ENCODE measurements at regions not wholly inside any gene's neighbourhood (a gene's known extent, or its start where the extent isn't known, plus 50 kb on each side); places are given as distances from the start of the nearest gene placed in this dataset.

DNA sequence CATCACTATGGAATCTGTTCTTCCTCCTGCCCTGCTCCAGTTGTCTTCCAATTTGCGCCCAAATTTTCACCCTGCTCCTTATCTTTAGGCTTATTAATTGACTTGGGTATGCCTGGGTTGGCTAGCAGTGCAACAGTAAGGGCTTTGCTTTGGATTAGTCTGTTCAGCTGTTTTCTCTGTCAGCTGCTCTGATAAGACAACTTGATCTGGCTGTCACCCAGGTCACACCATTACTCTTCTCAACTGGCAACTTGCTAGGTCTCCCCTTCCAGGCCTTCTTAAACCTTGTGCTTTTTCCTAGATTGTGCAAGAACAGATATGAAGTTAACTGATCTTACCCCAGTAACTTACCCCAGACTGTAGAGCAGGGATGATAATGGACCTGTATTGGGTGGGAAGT lies 357.8 kb upstream of the LARGE1 start:
- TF ChIP-seq CTCF (IDR thresholded peaks at IDR 0.05; ENCODE audit: low read depth, low read length), result no peak
- DNase-seq (ENCODE audit: extremely low read depth, low read depth), result no peak

- TF ChIP-seq CTCF (IDR thresholded peaks at IDR 0.05; ENCODE audit: low read depth, low read length), result no peak
- DNase-seq (ENCODE audit: extremely low read depth, low read depth), result no peak
Observed at GRCh38 chr22:34281738-34282137, 361.5 kb upstream of the LARGE1 start.

- DNase-seq (ENCODE audit: extremely low read depth, low read depth), result no peak
- no peak for TF ChIP-seq CTCF (IDR thresholded peaks at IDR 0.05; ENCODE audit: low read depth, low read length)
Observed at GRCh38 chr22:34283844-34284243, 363.6 kb upstream of the LARGE1 start.

DNA sequence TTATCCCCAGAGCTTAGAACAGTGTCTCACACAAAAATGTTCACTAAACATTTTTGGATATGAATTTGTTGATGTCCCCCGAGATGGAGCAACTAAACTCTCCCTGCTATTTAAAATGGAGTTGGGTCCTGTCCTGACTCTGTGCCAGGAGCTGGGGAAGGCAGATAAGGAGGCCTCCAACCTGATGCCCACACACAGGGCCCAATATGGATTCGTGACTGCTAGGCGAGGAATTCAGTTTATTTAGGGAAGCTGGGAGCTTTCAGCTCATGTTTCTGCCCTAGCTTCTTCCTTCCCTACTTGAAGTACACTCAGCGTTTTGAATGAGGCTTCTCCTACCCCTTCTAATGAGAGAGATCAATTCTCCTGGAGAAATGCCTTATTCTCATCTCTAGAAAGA lies 373.0 kb upstream of the LARGE1 start:
- DNase-seq (ENCODE audit: extremely low read depth, low read depth), result no peak
- no peak for TF ChIP-seq CTCF (IDR thresholded peaks at IDR 0.05; ENCODE audit: low read depth, low read length)

DNA sequence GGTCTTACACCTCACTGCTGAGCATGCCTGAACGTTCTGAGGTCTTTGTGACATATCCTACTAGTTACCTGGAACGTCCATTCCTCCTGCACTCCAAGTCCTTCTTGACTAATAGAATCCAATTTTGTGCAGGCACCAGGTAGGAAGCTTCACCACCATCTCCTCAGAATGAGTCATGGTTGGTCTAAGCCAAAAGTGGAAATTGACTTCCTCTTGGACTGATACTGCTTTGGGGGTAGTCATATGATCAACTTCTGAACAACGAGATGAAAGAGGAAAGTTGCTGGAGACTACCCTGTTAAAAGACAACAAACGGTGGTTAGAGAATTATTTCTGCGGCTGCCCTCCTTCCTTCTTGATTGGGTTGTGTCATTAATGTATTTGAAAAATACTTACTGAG lies 374.2 kb upstream of the LARGE1 start:
- DNase-seq (ENCODE audit: extremely low read depth, low read depth), result no peak
- no peak for TF ChIP-seq CTCF (IDR thresholded peaks at IDR 0.05; ENCODE audit: low read depth, low read length)

- DNase-seq (ENCODE audit: extremely low read depth, low read depth), result no peak
- TF ChIP-seq CTCF (IDR thresholded peaks at IDR 0.05; ENCODE audit: low read depth, low read length), result no peak
Observed at GRCh38 chr22:34294986-34295385, 374.7 kb upstream of the LARGE1 start.

- DNase-seq (ENCODE audit: extremely low read depth, low read depth), result no peak
- no peak for TF ChIP-seq CTCF (IDR thresholded peaks at IDR 0.05; ENCODE audit: low read depth, low read length)
Observed at GRCh38 chr22:34296461-34296860, 376.2 kb upstream of the LARGE1 start.

Data from AG09319 (cell line).